ENCODE measurements at regions not wholly inside any gene's neighbourhood (a gene's known extent, or its start where the extent isn't known, plus 50 kb on each side); places are given as distances from the start of the nearest gene placed in this dataset.

DNA sequence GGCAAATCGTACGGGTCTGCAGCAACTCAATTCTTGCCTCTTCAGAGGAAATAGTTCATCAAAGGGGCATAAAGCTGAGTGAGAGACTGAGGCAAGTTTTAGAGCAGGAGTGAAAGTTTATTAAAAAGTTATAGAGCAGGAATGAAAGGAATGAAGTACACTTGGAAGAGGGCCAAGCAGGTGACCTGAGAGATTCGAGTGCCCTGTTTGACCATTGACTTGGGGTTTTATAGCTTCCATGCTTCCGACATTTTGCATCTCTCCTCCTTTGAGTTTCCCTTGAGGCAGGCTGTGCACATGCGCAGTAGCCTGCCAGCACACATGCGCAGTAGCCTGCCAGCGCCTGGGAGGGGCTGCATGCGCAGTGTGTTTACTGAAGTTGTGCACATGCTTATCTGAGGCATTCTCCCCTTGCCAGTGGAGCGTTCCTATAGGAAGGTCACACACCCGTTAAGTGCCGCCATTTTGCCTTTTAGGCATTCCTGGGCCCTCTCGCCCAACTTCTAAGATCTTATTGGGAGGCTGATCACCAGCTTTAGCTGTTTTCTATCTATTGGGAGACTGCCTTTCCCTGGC is 265.5 kb upstream of the MGAT5 start:
- no peaks in the 10 kb centered on the region for H3K79me1 ChIP-seq (ENCODE audit: low read depth, low read length)
- no peak for TF ChIP-seq CREB1 (IDR thresholded peaks at IDR 0.05)
- no peak for TF ChIP-seq BRCA1 (IDR thresholded peaks at IDR 0.05; ENCODE audit: low read depth, low read length)
- no peak for TF ChIP-seq SP1 (IDR thresholded peaks at IDR 0.05; ENCODE audit: low read depth, low read length)
- TF ChIP-seq ZNF274 (IDR thresholded peaks at IDR 0.05; ENCODE audit: borderline replicate concordance, extremely low read depth, low read length): no peak
- no peak for TF ChIP-seq PHF8 (conservative IDR thresholded peaks at IDR 0.05; ENCODE audit: low read depth, low read length)
- no peak for TF ChIP-seq TAF1 (IDR thresholded peaks at IDR 0.05; ENCODE audit: low read depth, low read length)
- TF ChIP-seq HDAC6 (IDR thresholded peaks at IDR 0.05; ENCODE audit: low read depth, low read length): no peak
- no peak for TF ChIP-seq TAF7 (optimal IDR thresholded peaks at IDR 0.05; ENCODE audit: borderline replicate concordance, low read depth, low read length)
- TF ChIP-seq CTBP2 (IDR thresholded peaks at IDR 0.05; ENCODE audit: borderline replicate concordance, insufficient read depth, insufficient read length, low read length): no peak
- TF ChIP-seq SIX5 (IDR thresholded peaks at IDR 0.05; ENCODE audit: low read depth, low read length): no peak
- TF ChIP-seq, protein P1, sequence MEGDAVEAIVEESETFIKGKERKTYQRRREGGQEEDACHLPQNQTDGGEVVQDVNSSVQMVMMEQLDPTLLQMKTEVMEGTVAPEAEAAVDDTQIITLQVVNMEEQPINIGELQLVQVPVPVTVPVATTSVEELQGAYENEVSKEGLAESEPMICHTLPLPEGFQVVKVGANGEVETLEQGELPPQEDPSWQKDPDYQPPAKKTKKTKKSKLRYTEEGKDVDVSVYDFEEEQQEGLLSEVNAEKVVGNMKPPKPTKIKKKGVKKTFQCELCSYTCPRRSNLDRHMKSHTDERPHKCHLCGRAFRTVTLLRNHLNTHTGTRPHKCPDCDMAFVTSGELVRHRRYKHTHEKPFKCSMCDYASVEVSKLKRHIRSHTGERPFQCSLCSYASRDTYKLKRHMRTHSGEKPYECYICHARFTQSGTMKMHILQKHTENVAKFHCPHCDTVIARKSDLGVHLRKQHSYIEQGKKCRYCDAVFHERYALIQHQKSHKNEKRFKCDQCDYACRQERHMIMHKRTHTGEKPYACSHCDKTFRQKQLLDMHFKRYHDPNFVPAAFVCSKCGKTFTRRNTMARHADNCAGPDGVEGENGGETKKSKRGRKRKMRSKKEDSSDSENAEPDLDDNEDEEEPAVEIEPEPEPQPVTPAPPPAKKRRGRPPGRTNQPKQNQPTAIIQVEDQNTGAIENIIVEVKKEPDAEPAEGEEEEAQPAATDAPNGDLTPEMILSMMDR (IDR thresholded peaks at IDR 0.05; ENCODE audit: control extremely low read depth in 1 of 3, insufficient read depth in 1 of 3, low read depth in 1 of 3, low read length in 3 of 3): no peak
- TF ChIP-seq EP300 (IDR thresholded peaks at IDR 0.05; ENCODE audit: borderline replicate concordance in 1 of 2, low read depth in 2 of 2, low read length in 2 of 2): no peak

More for the DNA sequence above, 265.5 kb upstream of the MGAT5 start:
- Histone ChIP-seq H3K56ac (replicated peaks; ENCODE audit: insufficient read length, low read depth, low read length) (no peak overlapping the region), H2BK5ac (ENCODE audit: low read depth, low read length) (no peak overlapping the region), H2BK12ac (ENCODE audit: low read depth, low read length) (no peak overlapping the region), H2AK5ac (ENCODE audit: low read depth, low read length) (no peak overlapping the region), H3K23ac (ENCODE audit: insufficient read length) (no peak overlapping the region), H3K4me3 (ENCODE audit: extremely low read depth in 1 of 4, insufficient read depth in 2 of 4, low read depth in 3 of 4, low read length in 4 of 4) (no peak overlapping the region), H2BK15ac (ENCODE audit: low read length) (no peak overlapping the region), H2BK20ac (ENCODE audit: low read length) (no peak overlapping the region), H4K20me1 (replicated peaks in 1 of 2; ENCODE audit: control insufficient read depth in 1 of 2, insufficient read depth in 2 of 2, low read length in 2 of 2) (no peaks in the 10 kb centered on the region), H3K14ac (ENCODE audit: insufficient read length) (no peak overlapping the region), H4K8ac (ENCODE audit: extremely low read depth, insufficient read depth, low read length) (no peak overlapping the region), H3K18ac (ENCODE audit: extremely low read depth, low read length) (no peak overlapping the region), H3K4me1 (replicated peaks in 1 of 4; ENCODE audit: control insufficient read depth in 3 of 4, insufficient read depth in 4 of 4, low read length in 3 of 4) (peaks cover 0 to 3% (median 0%) of the 10 kb centered on the region in 4 experiments; a peak in 1 of 7 replicates), H3K27ac (ENCODE audit: low read depth, low read length) (no peak overlapping the region), H3K79me2 (ENCODE audit: control insufficient read depth in 1 of 2, insufficient read depth in 2 of 2, low read length in 2 of 2) (no peaks in the 10 kb centered on the region), H2AFZ (ENCODE audit: low read length) (no peak overlapping the region), H3K23me2 (ENCODE audit: low read depth, low read length) (no peaks in the 10 kb centered on the region; the same call in 1 of the 2 replicates), H3K36me3 (ENCODE audit: control insufficient read depth in 2 of 4, insufficient read depth in 4 of 4, low read length in 3 of 4) (no peaks in the 10 kb centered on the region), H3K4me2 (ENCODE audit: insufficient read depth in 1 of 2, low read depth in 2 of 2, low read length in 2 of 2) (no peak overlapping the region), H2BK120ac (replicated peaks; ENCODE audit: low read depth, low read length) (no peak overlapping the region), H3K9ac (replicated peaks in 1 of 4; ENCODE audit: extremely low read depth in 1 of 4, low read depth in 3 of 4, low read length in 3 of 4) (no peak overlapping the region), H4K91ac (replicated peaks; ENCODE audit: insufficient read length, low read length) (no peak overlapping the region), H3K27me3 (replicated peaks in 1 of 4; ENCODE audit: control insufficient read depth in 3 of 4, extremely low read depth in 1 of 4, insufficient read depth in 3 of 4, low read length in 3 of 4) (no peaks in the 10 kb centered on the region), H3K9me3 (ENCODE audit: insufficient read depth in 2 of 2, low read depth in 1 of 2, low read length in 1 of 2) (0 out of 4 replicates have a peak, but pooled peaks cover 0 to 3% of the 10 kb centered on the region in 2 experiments), H3K4ac (replicated peaks; ENCODE audit: insufficient read length, low read depth, low read length) (no peak overlapping the region), H4K5ac (ENCODE audit: insufficient read length, low read depth, low read length) (no peak overlapping the region)
- FAIRE-seq: no peak
- ChIA-PET CTCF (ENCODE audit: partially characterized antibody) (interaction anchor here (0.5 to 0.7 kb wide), 2 partner anchors 104 to 337 kb away, joined by 3 read pairs; no protein-coding TSS in a partner anchor), POLR2A (ENCODE audit: partially characterized antibody) (no interaction called here)
- no peak for DNase-seq (ENCODE audit: low read depth in 1 of 2, low spot score in 2 of 2)
- WGBS, 2 experiments (ENCODE audit: extremely low coverage in 1 of 2, insufficient coverage in 1 of 2, insufficient read length in 1 of 2, insufficient replicate concordance in 2 of 2, low coverage in 1 of 2, low lambda C conversion rate in 2 of 2, missing lambda C conversion rate in 1 of 2): 90% methylated on average over 12 of the region's 12 CpGs; no CpG with 5 or more reads in 1 of the 2 experiments

All from H1 (cell line).